HG03066 (cell line): ENCODE measurements at regions not wholly inside any gene's neighbourhood (a gene's known extent, or its start where the extent isn't known, plus 50 kb on each side); places are given as distances from the start of the nearest gene placed in this dataset.
"Not testable (repeated sequence)": the region's sequence is repeated elsewhere in the genome, so short reads cannot be mapped to it uniquely, and the experiment has no call there.

ENCODE experiments used
- ATAC-seq: cut with Tn5 transposase; IDR thresholded peaks from one replicate; pipeline ENCODE4 v1.9.1; 2021; ENCODE audit warnings: low read depth; ENCODE audit not compliant: unreplicated experiment

DNA sequence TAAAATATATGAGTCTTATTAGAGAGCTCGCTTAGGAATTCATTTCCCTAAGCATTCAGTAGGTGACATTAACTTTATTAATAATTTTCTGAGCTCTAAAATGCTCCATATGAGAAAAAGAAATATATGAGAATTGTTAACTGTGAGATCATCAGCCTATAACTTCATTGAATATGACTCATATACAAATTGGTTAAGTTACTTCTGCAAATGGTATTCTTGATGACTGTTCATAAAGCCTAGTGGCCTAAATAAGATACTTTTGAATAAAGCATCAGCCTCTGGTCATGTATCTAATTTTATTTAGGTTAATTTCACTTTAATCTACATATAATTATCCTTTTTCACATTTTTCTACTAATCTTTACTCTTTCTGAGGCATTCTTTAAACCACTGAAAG, 710.2 kb upstream of the ACO1 start:
- ATAC-seq, result no peak

- ATAC-seq, result no peak
These were observed 707.0 kb upstream of the ACO1 start for GRCh38 chr9:31677415-31677814.

GRCh38 chr9:31677877-31678276, 706.6 kb upstream of the ACO1 start:
- ATAC-seq, result no peak

DNA sequence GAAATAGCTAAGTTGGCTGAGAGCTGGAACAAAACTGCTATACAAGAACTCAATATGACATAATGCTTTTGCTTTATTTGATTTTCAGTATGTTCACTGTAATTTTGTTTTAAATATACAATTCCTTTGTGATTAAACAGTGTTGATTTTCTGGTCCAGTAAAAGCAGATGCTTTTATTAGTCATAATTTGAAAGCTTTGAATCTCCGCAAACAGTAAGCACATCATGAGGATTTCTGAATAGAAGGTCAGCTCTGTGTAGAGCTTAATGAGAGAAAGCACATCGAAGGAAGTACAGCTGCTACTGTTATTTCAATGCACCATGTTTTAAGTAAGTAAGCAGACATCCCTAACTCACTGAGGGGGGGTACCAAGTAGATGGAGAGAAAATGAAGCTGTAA, 701.3 kb upstream of the ACO1 start:
- ATAC-seq, result no peak

GRCh38 chr9:31697956-31698355, 686.5 kb upstream of the ACO1 start:
- ATAC-seq, result no peak

GRCh38 chr9:31699836-31700235, 684.6 kb upstream of the ACO1 start:
- no peak for ATAC-seq

DNA sequence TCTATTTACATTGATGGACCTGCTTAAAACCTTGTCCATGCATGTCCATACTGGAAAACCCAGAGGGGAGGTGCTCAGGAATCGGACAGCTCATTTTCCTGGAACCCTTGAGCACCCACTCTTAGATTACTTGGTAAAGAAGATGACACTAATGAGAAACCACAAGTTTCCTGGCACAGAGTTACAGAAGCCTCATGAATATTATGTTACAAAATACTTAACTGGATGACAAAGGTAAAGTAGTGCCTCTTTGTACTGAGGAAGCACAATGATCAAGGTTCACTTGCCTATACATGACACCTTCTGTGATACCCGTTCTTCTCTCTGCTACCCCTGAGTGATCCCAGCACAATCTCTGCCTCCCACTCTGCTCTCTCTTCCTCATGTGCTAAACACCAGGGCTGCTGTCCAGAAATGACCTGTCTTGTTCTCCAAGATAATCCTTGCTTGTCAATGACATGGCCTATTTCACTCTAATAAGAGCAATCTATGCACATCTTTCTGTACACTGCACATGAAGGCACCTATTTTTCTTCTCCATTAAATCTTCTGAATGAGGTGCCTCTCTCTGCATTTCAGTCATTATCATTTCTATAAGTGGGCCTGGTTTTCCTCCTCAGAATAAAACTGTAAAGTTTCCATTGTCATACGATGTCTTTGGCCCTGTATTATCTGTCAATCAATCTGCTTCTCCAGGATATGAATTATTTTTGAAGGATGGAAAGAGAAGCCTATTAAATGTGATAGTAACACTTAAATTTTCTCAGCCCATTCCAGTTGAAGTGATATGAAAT, 684.0 kb upstream of the ACO1 start:
- no peak for ATAC-seq

- ATAC-seq, result no peak
These were observed 681.5 kb upstream of the ACO1 start for GRCh38 chr9:31702957-31703356.

GRCh38 chr9:31715250-31715649, 669.2 kb upstream of the ACO1 start:
- no peak for ATAC-seq

DNA sequence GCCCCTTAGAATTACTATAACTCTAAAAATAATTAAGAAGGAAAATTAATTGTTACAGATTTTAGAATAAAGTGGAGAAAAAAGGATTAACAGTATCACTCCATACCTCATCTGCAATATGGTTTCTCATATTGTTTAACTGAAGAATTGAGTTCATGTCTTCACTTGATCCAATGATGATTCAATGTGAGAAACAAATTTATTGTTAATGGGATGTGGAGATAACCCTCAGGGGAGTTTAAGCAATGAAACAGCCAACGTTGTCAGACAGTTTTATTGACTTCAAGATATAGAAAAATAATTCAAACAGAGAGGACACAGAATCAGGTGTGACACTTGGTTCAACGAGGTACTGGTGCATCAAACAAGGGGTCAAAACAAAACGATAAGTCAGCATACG, 665.2 kb upstream of the ACO1 start:
- ATAC-seq, result no peak

DNA sequence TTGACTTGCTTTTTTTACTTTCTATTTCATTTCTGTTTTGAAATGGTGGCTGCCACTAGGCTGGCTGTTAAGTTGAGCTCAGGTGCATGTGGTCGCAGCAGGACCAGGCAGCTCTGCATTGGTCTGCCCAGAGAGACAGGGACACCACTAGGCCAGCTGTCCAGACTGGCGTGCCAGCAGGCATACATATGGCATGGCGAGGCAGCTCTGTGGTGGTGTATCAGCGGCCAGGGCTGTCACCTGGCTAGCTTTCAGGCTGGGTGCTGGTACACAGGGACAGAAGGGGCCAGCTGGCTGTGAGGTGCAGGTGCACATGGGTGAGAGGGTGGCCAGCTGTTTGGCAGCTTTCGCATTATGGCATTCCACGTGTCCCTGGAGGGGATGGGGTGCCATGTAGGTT, 654.0 kb upstream of the ACO1 start:
- ATAC-seq, result no peak

GRCh38 chr9:31733166-31733565, 651.3 kb upstream of the ACO1 start:
- ATAC-seq, result no peak

- ATAC-seq, result no peak
These were observed 647.8 kb upstream of the ACO1 start for GRCh38 chr9:31736581-31737179.

GRCh38 chr9:31740705-31741104, 643.7 kb upstream of the ACO1 start:
- no peak for ATAC-seq

GRCh38 chr9:31744589-31744988, 639.9 kb upstream of the ACO1 start:
- ATAC-seq, result no peak

DNA sequence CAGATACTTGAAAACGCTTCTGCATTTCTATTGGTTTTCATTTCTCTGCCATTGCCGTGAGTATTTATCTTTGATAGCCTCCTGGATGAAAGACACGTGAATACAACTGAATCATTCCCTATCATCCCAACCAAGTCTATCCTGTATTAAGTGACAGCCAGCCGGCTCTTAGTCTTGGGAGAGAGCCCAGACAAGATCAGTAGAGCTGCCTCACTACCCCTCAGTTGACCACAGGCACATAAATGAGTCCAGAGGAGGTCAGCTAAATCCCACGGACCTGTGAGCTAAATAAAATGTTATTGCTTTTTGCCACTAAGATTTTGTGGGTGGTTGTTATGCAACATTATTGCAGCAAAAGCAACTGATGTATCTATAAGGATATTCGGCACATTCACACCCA, 639.0 kb upstream of the ACO1 start:
- ATAC-seq, result no peak

GRCh38 chr9:31745886-31746285, 638.6 kb upstream of the ACO1 start:
- ATAC-seq, result no peak

DNA sequence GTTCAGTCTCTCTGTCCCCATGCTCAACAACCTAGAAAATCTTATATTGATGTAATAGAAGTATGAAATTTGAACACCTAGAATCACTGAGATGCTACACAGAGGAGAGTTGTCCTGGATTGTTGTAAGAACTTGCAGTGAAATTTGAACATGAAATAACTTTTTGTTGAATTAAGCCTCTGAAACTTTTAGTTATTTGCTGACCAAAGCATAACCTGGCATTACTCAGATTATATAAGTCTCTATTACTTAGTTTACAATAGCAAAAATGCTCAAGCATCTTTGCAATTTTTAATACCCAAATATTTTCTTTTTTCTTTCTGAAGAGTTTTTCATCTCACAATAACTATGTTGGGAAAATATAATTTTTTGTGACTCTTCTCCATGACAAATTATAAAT, 630.7 kb upstream of the ACO1 start:
- no peak for ATAC-seq

DNA sequence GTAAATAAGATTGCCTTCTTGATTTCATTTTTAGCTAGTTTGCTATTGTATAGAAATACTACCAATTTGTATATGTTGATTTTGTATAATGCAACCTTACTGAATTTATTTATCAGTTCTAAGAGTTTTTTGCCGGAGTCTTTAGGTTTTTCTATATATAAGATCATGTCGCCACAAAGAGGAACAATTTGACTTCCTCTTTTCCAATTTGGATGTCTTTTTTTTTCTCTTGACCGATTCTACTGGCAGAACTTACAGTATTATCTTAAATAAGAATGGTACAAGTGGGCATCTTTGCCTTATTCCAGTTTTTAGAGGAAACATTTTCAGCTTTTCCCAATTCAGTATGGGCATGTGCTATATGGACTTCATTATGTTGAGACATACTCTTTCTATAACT, 624.7 kb upstream of the ACO1 start:
- no peak for ATAC-seq

DNA sequence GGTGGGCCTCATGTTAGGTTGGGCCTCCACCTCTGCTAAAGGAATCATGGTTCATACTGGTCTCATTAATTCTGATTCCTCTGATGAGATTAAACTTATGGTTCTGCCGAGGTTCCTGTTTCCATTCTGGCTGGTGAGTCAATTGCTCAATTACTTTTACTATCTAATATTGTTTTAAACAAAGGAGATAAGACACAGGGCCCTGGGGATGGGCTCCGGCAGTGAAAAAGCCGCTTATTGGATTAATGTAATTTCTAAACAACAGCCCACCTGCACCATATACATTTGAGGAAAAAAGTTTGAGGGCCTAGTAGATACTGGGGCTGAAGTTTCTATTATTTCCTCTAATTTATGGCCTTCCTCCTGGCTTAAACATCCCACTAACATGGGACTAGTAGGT, 610.4 kb upstream of the ACO1 start:
- not testable (repeated sequence) for ATAC-seq

- ATAC-seq, result no peak
These were observed 609.9 kb upstream of the ACO1 start for GRCh38 chr9:31774571-31774970.

DNA sequence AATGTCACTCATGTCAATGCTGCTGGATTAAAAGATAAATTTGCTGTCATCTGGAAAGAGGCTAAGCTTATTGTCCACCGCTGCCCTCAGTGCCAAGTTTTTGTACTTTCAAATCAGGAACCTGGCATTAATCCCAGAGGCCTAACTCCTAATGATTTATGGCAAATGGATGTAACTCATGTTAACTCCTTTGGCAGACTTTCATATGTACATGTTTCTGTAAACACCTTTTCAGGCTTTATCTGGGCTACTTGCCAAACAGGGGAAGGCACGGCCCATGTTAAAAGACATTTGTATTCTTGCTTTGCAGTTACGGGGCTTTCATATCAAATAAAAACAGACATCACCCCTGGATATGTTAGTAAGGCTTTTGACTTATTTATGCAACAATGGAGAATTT, 608.0 kb upstream of the ACO1 start:
- ATAC-seq, result no peak
